ENCODE measurements at regions not wholly inside any gene's neighbourhood (a gene's known extent, or its start where the extent isn't known, plus 50 kb on each side); places are given as distances from the start of the nearest gene placed in this dataset.
A peak's percentile ranks its signal among the peaks of the same experiment; 100 is the strongest.

- H3K27ac ChIP-seq = no peak overlapping the region
- TF ChIP-seq ZFX (IDR thresholded peaks at IDR 0.05; ENCODE audit: borderline replicate concordance) = no peak
- no peak for TF ChIP-seq CTCF (IDR thresholded peaks at IDR 0.05)
Measured at GRCh38 chr21:38556390-38556789, 58.1 kb upstream of the ERG start.

GRCh38 chr21:38561205-38561604 lies 62.9 kb upstream of the ERG start:
- H3K27ac ChIP-seq = peak overlapping the region; percentile 72
- TF ChIP-seq ZFX (IDR thresholded peaks at IDR 0.05; ENCODE audit: borderline replicate concordance) (no peak), CTCF (IDR thresholded peaks at IDR 0.05) (no peak)

GRCh38 chr21:38561613-38562581 lies 63.6 kb upstream of the ERG start:
- TF ChIP-seq ZFX (IDR thresholded peaks at IDR 0.05; ENCODE audit: borderline replicate concordance) (no peak), CTCF (IDR thresholded peaks at IDR 0.05) (no peak)

GRCh38 chr21:38567335-38567969 lies 69.2 kb upstream of the ERG start:
- H3K27ac ChIP-seq = no peak overlapping the region
- TF ChIP-seq ZFX (IDR thresholded peaks at IDR 0.05; ENCODE audit: borderline replicate concordance) (no peak), CTCF (IDR thresholded peaks at IDR 0.05) (no peak)

More at GRCh38 chr21:38561613-38562581, 63.6 kb upstream of the ERG start:
- H3K27ac ChIP-seq = peak overlapping the region; percentile 72

GRCh38 chr21:38567970-38568360 lies 69.7 kb upstream of the ERG start:
- TF ChIP-seq CTCF (IDR thresholded peaks at IDR 0.05) = no peak
- no peak for TF ChIP-seq ZFX (IDR thresholded peaks at IDR 0.05; ENCODE audit: borderline replicate concordance)
- no peak overlapping the region for H3K27ac ChIP-seq

GRCh38 chr21:38569733-38570132 lies 71.5 kb upstream of the ERG start:
- TF ChIP-seq CTCF (IDR thresholded peaks at IDR 0.05) (no peak), ZFX (IDR thresholded peaks at IDR 0.05; ENCODE audit: borderline replicate concordance) (no peak)
- H3K27ac ChIP-seq = no peak overlapping the region

- no peak for TF ChIP-seq CTCF (IDR thresholded peaks at IDR 0.05)
- TF ChIP-seq ZFX (IDR thresholded peaks at IDR 0.05; ENCODE audit: borderline replicate concordance) = no peak
- H3K27ac ChIP-seq = no peak overlapping the region
Measured at GRCh38 chr21:38570596-38570995, 72.3 kb upstream of the ERG start.
